A549 (cell line): ENCODE measurements at regions not wholly inside any gene's neighbourhood (a gene's known extent, or its start where the extent isn't known, plus 50 kb on each side); places are given as distances from the start of the nearest gene placed in this dataset.

ENCODE experiments used
- ATAC-seq, 2 experiments: fragments of 200-7000 bp in 1 of 2; fragments of >200 bp in 1 of 2; cut with Nextera tagmentation in 1 of 2; cut with Tn5 transposase in 1 of 2; 3 replicates each; pipeline versions ENCODE4 v1.8.0 to v1.9.1; 2018 to 2020; ENCODE audit warnings: mild to moderate bottlenecking in 1 of 2, moderate library complexity in 1 of 2
- CTCF ChIA-PET: fragments of 300-600 bp; sonication (Branson Sonifier 250); formaldehyde crosslinking; extraction: SDS; loops from one replicate; lab custom pipeline; 2021; ENCODE audit warnings: antibody characterized with exemption, inconsistent platforms; lab: Yijun Ruan, JAX
- POLR2A ChIA-PET: fragments of 350-600 bp; formaldehyde crosslinking; extraction: SDS; loops from one replicate; lab custom pipeline; 2021; ENCODE audit warnings: antibody characterized with exemption, inconsistent platforms; lab: Yijun Ruan, JAX
- DNase-seq, 2 experiments: peaks; one replicate each; pipeline versions ENCODE4 v3.0.0 to v3.0.0-alpha.2; 2011 to 2016; ENCODE audit warnings: low read depth in 1 of 2, low spot score in 1 of 2
- FAIRE-seq: peaks from 2 replicates; lab custom pipeline; 2011; peaks lifted over from hg19 to GRCh38; lab: Jason Lieb, UNC
- H3K27ac ChIP-seq, 2 experiments: fragments of >200 bp; sonication (Bioruptor Twin); formaldehyde crosslinking; 3 replicates each; pipeline ENCODE4 v1.5.1; 2016 to 2017
- H3K4me1 ChIP-seq: fragments of >200 bp; sonication (Bioruptor Twin); formaldehyde crosslinking; 3 replicates; pipeline ENCODE4 v1.6.1; 2016
- H3K4me2 ChIP-seq: fragments of >200 bp; sonication (Bioruptor Twin); formaldehyde crosslinking; 3 replicates; pipeline ENCODE4 v1.6.1; 2016
- H3K4me3 ChIP-seq: fragments of >200 bp; sonication (Bioruptor Twin); formaldehyde crosslinking; 3 replicates; pipeline ENCODE4 v1.5.1; 2016
- H3K9me3 ChIP-seq: fragments of >200 bp; sonication (Bioruptor Twin); formaldehyde crosslinking; 3 replicates; pipeline ENCODE4 v1.6.1; 2016
- EHF ChIP-seq: fragments of 250-450 bp; sonication (Bioruptor Pico); IDR thresholded peaks from 2 replicates; pipeline ENCODE4 v1.5.0; 2020; ENCODE audit warnings: mild to moderate bottlenecking
- EHMT2 ChIP-seq: fragments of 200-600 bp; sonication (generic); IDR thresholded peaks from 2 replicates; pipeline ENCODE4 v1.6.1; 2016; ENCODE audit warnings: antibody characterized with exemption, low read depth, mild to moderate bottlenecking, moderate library complexity
- ESRRA ChIP-seq: fragments of 150-350 bp; IDR thresholded peaks from 2 replicates; pipeline ENCODE4 v1.6.1; 2014; ENCODE audit warnings: mild to moderate bottlenecking, low read length, borderline replicate concordance
- FOSB ChIP-seq: fragments of 250-450 bp; sonication (Bioruptor Pico); IDR thresholded peaks from 2 replicates; pipeline ENCODE4 v1.5.0; 2020; ENCODE audit warnings: mild to moderate bottlenecking, moderate library complexity
- HDAC2 ChIP-seq: fragments of 200-600 bp; sonication (generic); IDR thresholded peaks from 2 replicates; pipeline ENCODE4 v1.6.1; 2016
- HOXA7 ChIP-seq: fragments of 250-450 bp; sonication (Bioruptor Pico); IDR thresholded peaks from 2 replicates; pipeline ENCODE4 v1.5.0; 2020; ENCODE audit warnings: mild to moderate bottlenecking, moderate library complexity
- KDM1A ChIP-seq: fragments of 200-600 bp; sonication (generic); IDR thresholded peaks from 2 replicates; pipeline ENCODE4 v1.6.1; 2016; ENCODE audit warnings: low read depth, mild to moderate bottlenecking
- MAFK ChIP-seq: fragments of 450-650 bp; IDR thresholded peaks from 2 replicates; pipeline ENCODE4 v1.6.1; 2014; ENCODE audit not compliant: partially characterized antibody
- MYC ChIP-seq: IDR thresholded peaks from 2 replicates; pipeline ENCODE4 v1.6.1; 2012; ENCODE audit warnings: mild to moderate bottlenecking, inconsistent platforms, low read length, improper control_type of control experiment, borderline replicate concordance
- NPAS2 ChIP-seq: fragments of 250-450 bp; sonication (Bioruptor Pico); IDR thresholded peaks from 2 replicates; pipeline ENCODE4 v1.8.0; 2022; ENCODE audit warnings: mild to moderate bottlenecking, moderate library complexity, borderline replicate concordance
- RAD21 ChIP-seq, 2 experiments: fragments of >200 bp in 1 of 2; sonication (Bioruptor Twin) in 1 of 2; formaldehyde crosslinking in 1 of 2; IDR thresholded peaks in 1 of 2; conservative IDR thresholded peaks in 1 of 2; 2 replicates in 1 of 2; 3 replicates in 1 of 2; pipeline ENCODE4 v1.6.1; 2012 to 2018; ENCODE audit warnings: inconsistent platforms in 1 of 2
- RCOR1 ChIP-seq: fragments of 150-350 bp; IDR thresholded peaks from 2 replicates; pipeline ENCODE4 v1.6.1; 2014; ENCODE audit warnings: antibody characterized with exemption, low read length, low read depth
- RFX5 ChIP-seq: fragments of 450-650 bp; IDR thresholded peaks from 2 replicates; pipeline ENCODE4 v1.7.1; 2014; ENCODE audit warnings: antibody characterized with exemption, mild to moderate bottlenecking, moderate library complexity
- RNF2 ChIP-seq: fragments of 200-600 bp; sonication (generic); IDR thresholded peaks from 2 replicates; pipeline ENCODE4 v1.6.1; 2016; ENCODE audit warnings: low read depth, mild to moderate bottlenecking, antibody characterized with exemption, moderate library complexity, borderline replicate concordance
- TFCP2L1 ChIP-seq: fragments of 250-450 bp; sonication (Bioruptor Pico); IDR thresholded peaks from 2 replicates; pipeline ENCODE4 v1.5.0; 2021; ENCODE audit warnings: mild to moderate bottlenecking
- TP53 ChIP-seq: fragments of 250-450 bp; sonication (Bioruptor Pico); IDR thresholded peaks from 2 replicates; pipeline ENCODE4 v1.5.0; 2021; ENCODE audit warnings: mild to moderate bottlenecking, moderate library complexity
- ZNF302 ChIP-seq: fragments of 250-450 bp; sonication (Bioruptor Pico); IDR thresholded peaks from 2 replicates; pipeline ENCODE4 v1.9.0; 2021; ENCODE audit warnings: inconsistent platforms, mild to moderate bottlenecking, moderate library complexity
- WGBS: methylation state at CpG from one replicate; pipeline ENCODE4 v1.1.6; 2017; ENCODE audit errors: missing lambda C conversion rate; 5-methylcytosine and 5-hydroxymethylcytosine counted together
- TF ChIP-seq, protein P1 (sequence below): fragments of >200 bp; sonication (Bioruptor Twin); formaldehyde crosslinking; IDR thresholded peaks from 3 replicates; pipeline ENCODE4 v1.6.1; 2016
- TF ChIP-seq, protein P2 (sequence below): fragments of 250-450 bp; sonication (Bioruptor Pico); IDR thresholded peaks from 2 replicates; pipeline ENCODE4 v1.5.0; 2020; ENCODE audit warnings: low read depth, mild to moderate bottlenecking, moderate library complexity
- TF ChIP-seq, protein P3 (sequence below): fragments of 250-450 bp; sonication (Bioruptor Pico); IDR thresholded peaks from 2 replicates; pipeline ENCODE4 v1.5.0; 2021; ENCODE audit warnings: mild to moderate bottlenecking, moderate library complexity, borderline replicate concordance

DNA sequence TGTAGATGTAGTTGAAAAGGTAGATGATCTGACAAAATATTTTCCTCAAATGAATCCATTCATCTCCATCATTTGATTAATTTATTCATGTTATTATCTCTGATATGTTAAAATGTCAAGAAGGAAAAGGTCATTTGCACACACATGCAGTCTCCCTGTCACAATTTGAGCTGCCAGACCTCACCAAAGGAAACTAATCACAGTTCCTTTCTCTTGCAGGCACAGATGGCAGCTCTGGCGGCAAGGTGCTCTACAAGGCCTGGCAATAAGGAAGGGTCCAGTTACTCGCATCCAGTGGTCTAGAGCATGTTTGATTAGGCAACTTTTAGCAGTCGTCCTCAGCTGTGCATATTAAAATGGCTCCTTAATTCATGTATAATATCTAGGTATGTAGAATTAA, 120.1 kb downstream of the FEM1C start:
- ATAC-seq (no peak), FAIRE-seq (no peak), DNase-seq (no peak)
- no peak overlapping the region; a peak in 1 of 6 replicates for H3K27ac ChIP-seq
- WGBS: 85% methylated on average over 3 of the region's 3 CpGs
- peaks cover 43% of the 10 kb centered on the region; the same call in 2 of the 3 replicates for H3K4me1 ChIP-seq
- H3K4me3 ChIP-seq: no peak overlapping the region
- POLR2A ChIA-PET: no interaction called here
- CTCF ChIA-PET: interaction anchor here (1.3 kb wide), 1 partner anchor 150 kb away, joined by 3 read pairs; no protein-coding TSS in a partner anchor
- H3K9me3 ChIP-seq: no peaks in the 10 kb centered on the region
- H3K4me2 ChIP-seq: no peak overlapping the region
- no peak for TF ChIP-seq TP53

DNA sequence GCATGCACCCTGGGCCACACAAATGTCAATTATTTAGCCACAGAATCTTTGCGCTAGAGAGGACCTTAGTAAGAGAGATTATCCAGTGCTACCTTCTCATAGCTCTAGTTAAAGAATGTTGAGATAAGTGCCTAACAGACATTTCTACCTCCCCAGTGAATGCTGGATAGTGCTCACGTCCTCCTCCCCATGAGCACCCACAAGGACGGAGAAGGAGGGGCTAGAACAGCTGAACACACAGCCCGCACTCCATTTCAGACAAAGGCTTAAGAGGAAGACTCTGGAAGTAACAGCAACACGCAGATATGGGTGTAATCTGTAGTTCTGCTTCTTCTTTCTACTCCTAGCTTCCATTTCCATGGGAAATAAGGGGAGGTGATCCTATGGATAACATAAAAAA, 120.5 kb downstream of the FEM1C start:
- Histone ChIP-seq H3K4me3 (no peak overlapping the region), H3K4me2 (peak overlapping the region; percentile 50; the same call in 1 of the 3 replicates), H3K27ac (no peak overlapping the region; a peak in 2 of 6 replicates), H3K9me3 (no peaks in the 10 kb centered on the region), H3K4me1 (peaks cover 39% of the 10 kb centered on the region; the same call in 2 of the 3 replicates)
- FAIRE-seq (no peak), ATAC-seq (no peak), DNase-seq (no peak)
- 86% methylated on average over 5 of the region's 5 CpGs for WGBS
- ChIA-PET CTCF (no interaction called here), POLR2A (no interaction called here)
- no peak for TF ChIP-seq RCOR1
- no peak for TF ChIP-seq ESRRA
- TF ChIP-seq, protein P1, sequence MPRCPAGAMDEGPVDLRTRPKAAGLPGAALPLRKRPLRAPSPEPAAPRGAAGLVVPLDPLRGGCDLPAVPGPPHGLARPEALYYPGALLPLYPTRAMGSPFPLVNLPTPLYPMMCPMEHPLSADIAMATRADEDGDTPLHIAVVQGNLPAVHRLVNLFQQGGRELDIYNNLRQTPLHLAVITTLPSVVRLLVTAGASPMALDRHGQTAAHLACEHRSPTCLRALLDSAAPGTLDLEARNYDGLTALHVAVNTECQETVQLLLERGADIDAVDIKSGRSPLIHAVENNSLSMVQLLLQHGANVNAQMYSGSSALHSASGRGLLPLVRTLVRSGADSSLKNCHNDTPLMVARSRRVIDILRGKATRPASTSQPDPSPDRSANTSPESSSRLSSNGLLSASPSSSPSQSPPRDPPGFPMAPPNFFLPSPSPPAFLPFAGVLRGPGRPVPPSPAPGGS: no peak
- TF ChIP-seq ZNF302 (CRISPR knock-in tag): no peak
- no peak for TF ChIP-seq EHMT2
- no peak for TF ChIP-seq NPAS2 (CRISPR knock-in tag)
- TF ChIP-seq RNF2: no peak

DNA sequence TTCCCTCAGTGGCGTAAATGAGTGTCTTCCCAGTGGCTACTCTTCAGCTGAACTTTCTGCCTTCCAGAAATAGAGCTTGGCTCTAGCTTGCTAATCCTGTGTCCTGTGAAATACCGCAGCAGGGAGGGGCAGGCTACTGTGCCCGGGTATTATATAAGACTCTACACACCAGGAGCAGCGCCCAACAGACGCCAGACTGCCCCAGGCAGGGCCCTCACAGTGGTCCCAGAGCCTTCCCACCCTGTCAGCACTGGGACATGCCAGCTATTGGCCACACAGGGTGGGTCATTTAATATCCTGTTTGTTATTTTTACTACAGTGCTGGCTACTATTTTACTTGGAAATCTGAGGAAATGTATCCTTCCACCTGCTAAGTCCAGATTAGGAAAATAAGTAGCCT, 121.0 kb downstream of the FEM1C start:
- Histone ChIP-seq H3K4me3 (no peak overlapping the region), H3K27ac (peak overlapping the region; percentile 30; a peak in 3 of 6 replicates), H3K4me1 (peaks cover 39% of the 10 kb centered on the region; the same call in 2 of the 3 replicates), H3K9me3 (no peaks in the 10 kb centered on the region), H3K4me2 (peak overlapping the region; percentile 50; the same call in 2 of the 3 replicates)
- WGBS: 37% methylated on average over 5 of the region's 5 CpGs
- ChIA-PET POLR2A (no interaction called here), CTCF (no interaction called here)
- DNase-seq (peak in 1 of 2 experiments; percentile 27), ATAC-seq (peak; percentile 60 to 68), FAIRE-seq (no peak)
- no peak for TF ChIP-seq MAFK
- TF ChIP-seq HDAC2: no peak
- no peak for TF ChIP-seq TFCP2L1 (CRISPR knock-in tag)
- TF ChIP-seq, protein P2, sequence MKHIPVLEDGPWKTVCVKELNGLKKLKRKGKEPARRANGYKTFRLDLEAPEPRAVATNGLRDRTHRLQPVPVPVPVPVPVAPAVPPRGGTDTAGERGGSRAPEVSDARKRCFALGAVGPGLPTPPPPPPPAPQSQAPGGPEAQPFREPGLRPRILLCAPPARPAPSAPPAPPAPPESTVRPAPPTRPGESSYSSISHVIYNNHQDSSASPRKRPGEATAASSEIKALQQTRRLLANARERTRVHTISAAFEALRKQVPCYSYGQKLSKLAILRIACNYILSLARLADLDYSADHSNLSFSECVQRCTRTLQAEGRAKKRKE: no peak
- no peak for TF ChIP-seq RFX5
- TF ChIP-seq MYC: no peak
- TF ChIP-seq HOXA7 (CRISPR knock-in tag): no peak
- no peak for TF ChIP-seq RAD21 (conservative IDR thresholded peaks at IDR 0.05 in 1 of 2, IDR thresholded peaks at IDR 0.05 in 1 of 2)
- TF ChIP-seq FOSB (CRISPR knock-in tag): no peak
- TF ChIP-seq, protein P3, sequence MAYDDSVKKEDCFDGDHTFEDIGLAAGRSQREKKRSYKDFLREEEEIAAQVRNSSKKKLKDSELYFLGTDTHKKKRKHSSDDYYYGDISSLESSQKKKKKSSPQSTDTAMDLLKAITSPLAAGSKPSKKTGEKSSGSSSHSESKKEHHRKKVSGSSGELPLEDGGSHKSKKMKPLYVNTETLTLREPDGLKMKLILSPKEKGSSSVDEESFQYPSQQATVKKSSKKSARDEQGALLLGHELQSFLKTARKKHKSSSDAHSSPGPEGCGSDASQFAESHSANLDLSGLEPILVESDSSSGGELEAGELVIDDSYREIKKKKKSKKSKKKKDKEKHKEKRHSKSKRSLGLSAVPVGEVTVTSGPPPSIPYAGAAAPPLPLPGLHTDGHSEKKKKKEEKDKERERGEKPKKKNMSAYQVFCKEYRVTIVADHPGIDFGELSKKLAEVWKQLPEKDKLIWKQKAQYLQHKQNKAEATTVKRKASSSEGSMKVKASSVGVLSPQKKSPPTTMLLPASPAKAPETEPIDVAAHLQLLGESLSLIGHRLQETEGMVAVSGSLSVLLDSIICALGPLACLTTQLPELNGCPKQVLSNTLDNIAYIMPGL: no peak
- no peak for TF ChIP-seq EHF (CRISPR knock-in tag)
- TF ChIP-seq KDM1A: no peak
